ENCODE measurements at regions not wholly inside any gene's neighbourhood (a gene's known extent, or its start where the extent isn't known, plus 50 kb on each side); places are given as distances from the start of the nearest gene placed in this dataset.

DNA sequence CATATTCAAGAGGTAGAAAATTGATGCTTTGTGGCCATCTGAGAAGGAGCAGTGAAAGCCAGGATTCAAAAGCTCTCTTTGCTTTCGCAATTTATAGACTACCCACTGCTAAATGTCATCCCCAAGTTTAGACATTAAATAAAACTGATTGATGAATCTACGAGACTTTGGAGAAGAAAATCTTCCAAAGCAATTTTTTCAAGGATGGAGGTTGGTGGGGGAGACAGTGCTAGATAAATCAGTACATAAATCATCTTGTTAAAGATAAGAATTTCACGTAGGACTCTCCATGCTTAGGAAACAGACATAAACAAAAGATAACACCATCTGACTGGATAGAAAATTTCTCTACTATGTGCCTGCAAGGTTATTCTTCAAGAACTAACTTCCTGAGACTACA lies 147.6 kb upstream of the TIAM1 start:
- no peak overlapping the region for H2AFZ ChIP-seq (ENCODE audit: low read length)
- H3K4me1 ChIP-seq (ENCODE audit: insufficient read depth, low read length): no peaks in the 10 kb centered on the region
- no peaks in the 10 kb centered on the region for H3K36me3 ChIP-seq (ENCODE audit: insufficient read depth, low read length)
- H4K20me1 ChIP-seq (ENCODE audit: insufficient read depth, low read length): no peaks in the 10 kb centered on the region
- H3K4me3 ChIP-seq (ENCODE audit: insufficient read depth, low read length): no peak overlapping the region
- no peaks in the 10 kb centered on the region for H3K9me3 ChIP-seq (ENCODE audit: low read depth, low read length)
- H3K79me2 ChIP-seq (ENCODE audit: insufficient read depth, low read length): no peaks in the 10 kb centered on the region
- TF ChIP-seq, protein P1, sequence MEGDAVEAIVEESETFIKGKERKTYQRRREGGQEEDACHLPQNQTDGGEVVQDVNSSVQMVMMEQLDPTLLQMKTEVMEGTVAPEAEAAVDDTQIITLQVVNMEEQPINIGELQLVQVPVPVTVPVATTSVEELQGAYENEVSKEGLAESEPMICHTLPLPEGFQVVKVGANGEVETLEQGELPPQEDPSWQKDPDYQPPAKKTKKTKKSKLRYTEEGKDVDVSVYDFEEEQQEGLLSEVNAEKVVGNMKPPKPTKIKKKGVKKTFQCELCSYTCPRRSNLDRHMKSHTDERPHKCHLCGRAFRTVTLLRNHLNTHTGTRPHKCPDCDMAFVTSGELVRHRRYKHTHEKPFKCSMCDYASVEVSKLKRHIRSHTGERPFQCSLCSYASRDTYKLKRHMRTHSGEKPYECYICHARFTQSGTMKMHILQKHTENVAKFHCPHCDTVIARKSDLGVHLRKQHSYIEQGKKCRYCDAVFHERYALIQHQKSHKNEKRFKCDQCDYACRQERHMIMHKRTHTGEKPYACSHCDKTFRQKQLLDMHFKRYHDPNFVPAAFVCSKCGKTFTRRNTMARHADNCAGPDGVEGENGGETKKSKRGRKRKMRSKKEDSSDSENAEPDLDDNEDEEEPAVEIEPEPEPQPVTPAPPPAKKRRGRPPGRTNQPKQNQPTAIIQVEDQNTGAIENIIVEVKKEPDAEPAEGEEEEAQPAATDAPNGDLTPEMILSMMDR (IDR thresholded peaks at IDR 0.05; ENCODE audit: extremely low read depth, low read depth, low read length): no peak
- no peak for DNase-seq (ENCODE audit: insufficient read length, low spot score, missing footprints)
- H3K27ac ChIP-seq (ENCODE audit: low read depth, low read length): no peak overlapping the region
- no peak overlapping the region for H3K4me2 ChIP-seq (ENCODE audit: insufficient read depth, low read length)
- H3K27me3 ChIP-seq (ENCODE audit: insufficient read depth, low read length): peaks cover 3% of the 10 kb centered on the region

DNA sequence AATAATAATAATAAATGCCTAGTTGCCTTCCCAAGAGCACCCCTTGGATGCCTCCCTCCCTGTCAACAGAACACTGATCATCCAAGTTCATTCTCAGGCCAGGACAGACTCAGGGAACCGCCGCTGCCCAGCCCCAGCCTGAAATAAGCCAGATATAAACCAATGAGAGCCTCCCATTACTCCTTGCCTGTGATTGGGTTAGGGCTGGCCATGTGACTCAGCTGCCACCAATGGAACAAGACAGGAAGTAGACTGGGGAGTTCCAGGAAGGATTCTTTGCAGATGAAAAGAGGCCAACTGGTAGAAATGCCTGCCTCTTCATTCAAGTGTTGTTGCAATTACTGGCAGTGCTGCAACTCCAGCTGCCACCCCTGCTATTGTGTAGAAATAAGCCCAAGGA lies 146.4 kb upstream of the TIAM1 start:
- Histone ChIP-seq H3K9me3 (ENCODE audit: low read depth, low read length) (no peaks in the 10 kb centered on the region), H3K4me1 (ENCODE audit: insufficient read depth, low read length) (no peaks in the 10 kb centered on the region), H3K79me2 (ENCODE audit: insufficient read depth, low read length) (no peaks in the 10 kb centered on the region), H3K27ac (ENCODE audit: low read depth, low read length) (no peak overlapping the region), H3K36me3 (ENCODE audit: insufficient read depth, low read length) (no peaks in the 10 kb centered on the region), H3K27me3 (ENCODE audit: insufficient read depth, low read length) (peaks cover 3% of the 10 kb centered on the region), H3K4me2 (ENCODE audit: insufficient read depth, low read length) (no peak overlapping the region), H3K4me3 (ENCODE audit: insufficient read depth, low read length) (no peak overlapping the region), H2AFZ (ENCODE audit: low read length) (no peak overlapping the region), H4K20me1 (ENCODE audit: insufficient read depth, low read length) (no peaks in the 10 kb centered on the region)
- no peak for DNase-seq (ENCODE audit: insufficient read length, low spot score, missing footprints)
- TF ChIP-seq, protein P1 (IDR thresholded peaks at IDR 0.05; ENCODE audit: extremely low read depth, low read depth, low read length): no peak

GRCh38 chr21:31489726-31490125 lies 145.7 kb upstream of the TIAM1 start:
- no peak overlapping the region for H3K4me2 ChIP-seq (ENCODE audit: insufficient read depth, low read length)

GRCh38 chr21:31489014-31489413 lies 145.0 kb upstream of the TIAM1 start:
- Histone ChIP-seq H2AFZ (ENCODE audit: low read length) (no peak overlapping the region), H3K4me1 (ENCODE audit: insufficient read depth, low read length) (no peaks in the 10 kb centered on the region), H3K4me3 (ENCODE audit: insufficient read depth, low read length) (no peak overlapping the region), H3K9me3 (ENCODE audit: low read depth, low read length) (no peaks in the 10 kb centered on the region), H3K79me2 (ENCODE audit: insufficient read depth, low read length) (no peaks in the 10 kb centered on the region), H3K27me3 (ENCODE audit: insufficient read depth, low read length) (peaks cover 3% of the 10 kb centered on the region), H3K27ac (ENCODE audit: low read depth, low read length) (no peak overlapping the region), H3K36me3 (ENCODE audit: insufficient read depth, low read length) (no peaks in the 10 kb centered on the region), H3K4me2 (ENCODE audit: insufficient read depth, low read length) (no peak overlapping the region), H4K20me1 (ENCODE audit: insufficient read depth, low read length) (no peaks in the 10 kb centered on the region)
- TF ChIP-seq, protein P1 (IDR thresholded peaks at IDR 0.05; ENCODE audit: extremely low read depth, low read depth, low read length): no peak
- no peak for DNase-seq (ENCODE audit: insufficient read length, low spot score, missing footprints)

More at GRCh38 chr21:31489726-31490125, 145.7 kb upstream of the TIAM1 start:
- Histone ChIP-seq H3K36me3 (ENCODE audit: insufficient read depth, low read length) (no peaks in the 10 kb centered on the region), H3K4me3 (ENCODE audit: insufficient read depth, low read length) (no peak overlapping the region), H2AFZ (ENCODE audit: low read length) (no peak overlapping the region), H3K4me1 (ENCODE audit: insufficient read depth, low read length) (no peaks in the 10 kb centered on the region), H3K9me3 (ENCODE audit: low read depth, low read length) (no peaks in the 10 kb centered on the region), H3K27ac (ENCODE audit: low read depth, low read length) (no peak overlapping the region), H3K79me2 (ENCODE audit: insufficient read depth, low read length) (no peaks in the 10 kb centered on the region), H3K27me3 (ENCODE audit: insufficient read depth, low read length) (peaks cover 3% of the 10 kb centered on the region), H4K20me1 (ENCODE audit: insufficient read depth, low read length) (no peaks in the 10 kb centered on the region)
- DNase-seq (ENCODE audit: insufficient read length, low spot score, missing footprints): no peak
- TF ChIP-seq, protein P1 (IDR thresholded peaks at IDR 0.05; ENCODE audit: extremely low read depth, low read depth, low read length): no peak
